SK-N-MC (cell line): ENCODE measurements at regions not wholly inside any gene's neighbourhood (a gene's known extent, or its start where the extent isn't known, plus 50 kb on each side); places are given as distances from the start of the nearest gene placed in this dataset.

Experiments
- DNase-seq: peaks from one replicate; pipeline ENCODE4 v3.0.0-alpha.2; 2011; ENCODE audit warnings: low read depth, low spot score
- H3K27ac ChIP-seq: fragments of 200-600 bp; sonication (generic); 2 replicates; pipeline ENCODE4 v1.5.1; 2016; ENCODE audit warnings: mixed run types
- H3K36me3 ChIP-seq: fragments of 200-600 bp; sonication (generic); 2 replicates; pipeline ENCODE4 v1.6.1; 2017; ENCODE audit warnings: antibody characterized with exemption, low read length, mixed read lengths; ENCODE audit not compliant: insufficient read depth
- H3K4me3 ChIP-seq: fragments of 200-600 bp; sonication (generic); 2 replicates; pipeline ENCODE4 v1.5.1; 2016
- H3K9ac ChIP-seq: fragments of 200-600 bp; sonication (generic); 2 replicates; pipeline ENCODE4 v1.8.0; 2017; ENCODE audit warnings: mixed run types, mixed read lengths; ENCODE audit not compliant: insufficient read length
- H3K9me3 ChIP-seq: fragments of 200-600 bp; sonication (generic); 2 replicates; pipeline ENCODE4 v1.6.1; 2017; ENCODE audit warnings: low read depth, mild to moderate bottlenecking, antibody characterized with exemption, low read length, moderate library complexity, mixed read lengths
- EZH2 ChIP-seq: fragments of 200-600 bp; sonication (generic); IDR thresholded peaks from one replicate; pipeline ENCODE4 v1.6.1; 2017; ENCODE audit warnings: antibody characterized with exemption
- FOXP2 ChIP-seq: optimal IDR thresholded peaks from 2 replicates; pipeline ENCODE3; 2011; ENCODE audit warnings: mild to moderate bottlenecking, moderate library complexity; ENCODE audit not compliant: insufficient read depth; ENCODE audit errors: extremely low read length, control extremely low read depth
- POLR2AphosphoS5 ChIP-seq: IDR thresholded peaks from 2 replicates; pipeline ENCODE4 v1.6.1; 2012; ENCODE audit warnings: mild to moderate bottlenecking, low read depth, low read length, borderline replicate concordance

GRCh38 chr2:866009-866680, 84.5 kb upstream of the SNTG2 start:
- Histone ChIP-seq H3K36me3 (no peaks in the 10 kb centered on the region), H3K9ac (no peak overlapping the region), H3K9me3 (no peaks in the 10 kb centered on the region), H3K4me3 (no peak overlapping the region), H3K27ac (no peak overlapping the region)
- DNase-seq, result no peak
- TF ChIP-seq POLR2AphosphoS5 (no peak), FOXP2 (no peak), EZH2 (no peak)

GRCh38 chr2:864501-865106, 86.0 kb upstream of the SNTG2 start:
- no peak overlapping the region for H3K9ac ChIP-seq
- no peaks in the 10 kb centered on the region for H3K36me3 ChIP-seq
- no peaks in the 10 kb centered on the region for H3K9me3 ChIP-seq
- no peak overlapping the region for H3K4me3 ChIP-seq
- DNase-seq, result no peak
- H3K27ac ChIP-seq, result no peak overlapping the region
- TF ChIP-seq POLR2AphosphoS5, result no peak
- no peak for TF ChIP-seq FOXP2
- TF ChIP-seq EZH2, result no peak

DNA sequence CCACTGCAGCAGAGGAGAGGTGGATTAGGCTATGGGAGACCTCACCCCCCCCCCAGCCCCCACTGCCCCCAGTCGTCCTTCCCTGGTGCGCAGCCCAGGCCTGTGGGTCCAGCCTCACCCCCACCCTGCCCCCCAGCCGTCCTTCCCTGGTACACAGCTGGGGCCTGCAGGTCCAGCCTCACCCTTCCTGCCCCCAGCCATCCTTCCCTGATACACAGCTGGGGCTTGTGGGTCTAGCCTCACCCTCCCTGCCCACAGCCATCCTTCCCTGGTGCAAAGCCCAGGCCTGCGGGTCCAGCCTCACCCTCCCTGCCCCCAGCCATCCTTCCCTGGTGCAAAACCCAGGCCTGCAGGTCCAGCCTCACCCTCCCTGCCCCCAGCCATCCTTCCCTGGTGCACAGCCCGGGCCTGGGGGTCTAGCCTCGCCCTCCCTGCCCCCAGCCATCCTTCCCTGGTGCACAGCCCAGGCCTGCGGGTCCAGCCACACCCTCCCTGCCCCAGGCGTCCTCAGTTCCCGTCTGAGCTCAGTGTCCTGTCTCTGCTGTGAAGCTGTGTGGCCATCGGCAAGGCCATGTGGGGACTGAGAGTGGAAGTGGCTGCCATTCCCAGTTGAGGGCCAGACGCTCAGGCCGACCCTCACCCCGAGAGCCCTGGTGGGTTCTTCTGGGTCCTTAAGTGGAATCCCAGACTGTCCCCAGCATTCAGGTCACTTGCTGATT, 86.8 kb upstream of the SNTG2 start:
- TF ChIP-seq FOXP2, result no peak
- TF ChIP-seq EZH2, result no peak
- TF ChIP-seq POLR2AphosphoS5, result no peak
- H3K36me3 ChIP-seq, result no peaks in the 10 kb centered on the region
- H3K9ac ChIP-seq, result no peak overlapping the region
- H3K4me3 ChIP-seq, result no peak overlapping the region
- DNase-seq, result no peak
- no peak overlapping the region for H3K27ac ChIP-seq
- H3K9me3 ChIP-seq, result no peaks in the 10 kb centered on the region

DNA sequence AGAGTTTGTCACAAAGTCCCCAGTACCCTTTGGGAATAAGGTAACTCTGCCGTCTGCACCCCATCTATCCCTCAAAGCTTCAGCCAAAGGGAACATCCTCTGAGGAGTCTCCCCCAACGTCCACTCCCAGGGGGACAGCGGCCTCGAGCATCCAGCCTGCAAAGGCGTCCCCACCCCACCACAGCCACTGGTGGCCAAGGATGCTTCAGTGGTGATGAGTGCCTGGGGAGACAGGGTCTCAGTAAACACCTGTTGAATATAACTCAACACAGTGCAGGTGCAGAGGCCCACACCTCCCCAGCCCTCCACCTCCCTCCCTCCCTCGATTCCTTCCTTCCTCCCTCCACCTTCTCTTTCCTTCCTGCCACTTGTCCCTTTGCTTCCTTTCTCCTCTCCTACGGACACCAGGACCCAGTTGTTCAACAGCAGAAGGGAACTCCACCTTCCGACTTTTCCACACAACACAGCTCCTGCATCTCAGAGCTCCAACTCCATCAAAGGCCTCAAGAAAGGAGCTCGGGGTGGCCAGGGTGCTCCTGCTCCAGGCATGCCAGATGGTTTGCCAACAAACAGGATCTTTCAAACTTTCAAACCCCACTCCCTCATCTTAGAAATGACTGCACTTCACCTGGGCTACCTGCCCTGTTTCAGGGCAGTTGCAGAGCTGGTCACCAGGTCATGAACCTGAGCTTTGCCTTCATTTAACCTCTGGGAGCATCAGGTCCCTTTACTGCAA, 87.8 kb upstream of the SNTG2 start:
- H3K9me3 ChIP-seq, result no peaks in the 10 kb centered on the region
- no peak overlapping the region for H3K9ac ChIP-seq
- no peak for DNase-seq
- H3K27ac ChIP-seq, result no peak overlapping the region
- no peak for TF ChIP-seq FOXP2
- TF ChIP-seq POLR2AphosphoS5, result no peak
- TF ChIP-seq EZH2, result no peak
- H3K4me3 ChIP-seq, result no peak overlapping the region
- no peaks in the 10 kb centered on the region for H3K36me3 ChIP-seq

- H3K9me3 ChIP-seq, result no peaks in the 10 kb centered on the region
- no peak overlapping the region for H3K4me3 ChIP-seq
- H3K36me3 ChIP-seq, result no peaks in the 10 kb centered on the region
- H3K27ac ChIP-seq, result no peak overlapping the region
- TF ChIP-seq FOXP2, result no peak
- no peak for TF ChIP-seq POLR2AphosphoS5
- no peak for TF ChIP-seq EZH2
- no peak overlapping the region for H3K9ac ChIP-seq
- no peak for DNase-seq
These were observed 88.3 kb upstream of the SNTG2 start for GRCh38 chr2:862355-862687.

GRCh38 chr2:861655-862354, 88.8 kb upstream of the SNTG2 start:
- no peak for DNase-seq

GRCh38 chr2:860259-860855, 90.3 kb upstream of the SNTG2 start:
- no peaks in the 10 kb centered on the region for H3K9me3 ChIP-seq
- H3K9ac ChIP-seq, result no peak overlapping the region
- H3K4me3 ChIP-seq, result no peak overlapping the region
- TF ChIP-seq FOXP2, result no peak
- no peak for TF ChIP-seq EZH2
- TF ChIP-seq POLR2AphosphoS5, result no peak
- DNase-seq, result no peak
- no peak overlapping the region for H3K27ac ChIP-seq
- no peaks in the 10 kb centered on the region for H3K36me3 ChIP-seq

More at GRCh38 chr2:861655-862354, 88.8 kb upstream of the SNTG2 start:
- Histone ChIP-seq H3K4me3 (no peak overlapping the region), H3K9me3 (no peaks in the 10 kb centered on the region), H3K36me3 (no peaks in the 10 kb centered on the region), H3K9ac (no peak overlapping the region), H3K27ac (no peak overlapping the region)
- TF ChIP-seq FOXP2 (no peak), POLR2AphosphoS5 (no peak), EZH2 (no peak)
